GM19467 (cell line): ENCODE measurements at regions not wholly inside any gene's neighbourhood (a gene's known extent, or its start where the extent isn't known, plus 50 kb on each side); places are given as distances from the start of the nearest gene placed in this dataset.
"Not testable (repeated sequence)": the region's sequence is repeated elsewhere in the genome, so short reads cannot be mapped to it uniquely, and the experiment has no call there.

Source experiments
- ATAC-seq: cut with Tn5 transposase; IDR thresholded peaks from one replicate; pipeline ENCODE4 v1.9.1; 2021; ENCODE audit warnings: mild to moderate bottlenecking, moderate library complexity; ENCODE audit not compliant: unreplicated experiment

- ATAC-seq = no peak
These were observed 225.7 kb upstream of the TENT5A start for GRCh38 chr6:81978230-81978629.

GRCh38 chr6:81977486-81977885 is 225.0 kb upstream of the TENT5A start:
- ATAC-seq = no peak

GRCh38 chr6:81969814-81970213 is 217.3 kb upstream of the TENT5A start:
- ATAC-seq = no peak

GRCh38 chr6:81969011-81969410 is 216.5 kb upstream of the TENT5A start:
- no peak for ATAC-seq

- ATAC-seq = no peak
These were observed 214.5 kb upstream of the TENT5A start for GRCh38 chr6:81966968-81967367.

GRCh38 chr6:81962198-81962597 is 209.7 kb upstream of the TENT5A start:
- ATAC-seq = no peak

GRCh38 chr6:81950877-81951276 is 198.4 kb upstream of the TENT5A start:
- peak; percentile 67 for ATAC-seq

GRCh38 chr6:81948861-81949260 is 196.4 kb upstream of the TENT5A start:
- no peak for ATAC-seq

- not testable (repeated sequence) for ATAC-seq
These were observed 195.7 kb upstream of the TENT5A start for GRCh38 chr6:81948196-81948595.

GRCh38 chr6:81944661-81945060 is 192.2 kb upstream of the TENT5A start:
- no peak for ATAC-seq

- not testable (repeated sequence) for ATAC-seq
These were observed 190.4 kb upstream of the TENT5A start for GRCh38 chr6:81942842-81943241.

- no peak for ATAC-seq
These were observed 189.5 kb upstream of the TENT5A start for GRCh38 chr6:81942067-81942370.

- no peak for ATAC-seq
These were observed 188.0 kb upstream of the TENT5A start for GRCh38 chr6:81940451-81940985.

GRCh38 chr6:81939766-81940165 is 187.3 kb upstream of the TENT5A start:
- ATAC-seq = no peak

- ATAC-seq = no peak
These were observed 186.7 kb upstream of the TENT5A start for GRCh38 chr6:81938991-81939732.

GRCh38 chr6:81938014-81938856 is 185.8 kb upstream of the TENT5A start:
- ATAC-seq = peak; percentile 80

GRCh38 chr6:81937296-81937937 is 184.9 kb upstream of the TENT5A start:
- no peak for ATAC-seq

- ATAC-seq = no peak
These were observed 182.5 kb upstream of the TENT5A start for GRCh38 chr6:81934936-81935335.

- no peak for ATAC-seq
These were observed 181.1 kb upstream of the TENT5A start for GRCh38 chr6:81933608-81934051.

GRCh38 chr6:81933089-81933488 is 180.6 kb upstream of the TENT5A start:
- ATAC-seq = no peak

- not testable (repeated sequence) for ATAC-seq
These were observed 180.0 kb upstream of the TENT5A start for GRCh38 chr6:81932448-81932847.
